OCI-LY7 (cell line): ENCODE measurements at regions not wholly inside any gene's neighbourhood (a gene's known extent, or its start where the extent isn't known, plus 50 kb on each side); places are given as distances from the start of the nearest gene placed in this dataset.
"Not testable (repeated sequence)": the region's sequence is repeated elsewhere in the genome, so short reads cannot be mapped to it uniquely, and the experiment has no call there.

ENCODE experiments used
- BruUV-seq: library from RNA; stranded (reverse); fragments of 400-500 nt; replicated peaks from 2 replicates; lab custom pipeline; 2021; lab: Mats Ljungman, UMichigan
- CTCF ChIA-PET: fragments of 300-600 bp; sonication (Branson Sonifier 250); formaldehyde crosslinking; loops from one replicate; lab custom pipeline; 2022; ENCODE audit warnings: antibody characterized with exemption; ENCODE audit not compliant: unreplicated experiment; lab: Charles Lee
- POLR2A ChIA-PET: fragments of 300-600 bp; sonication (Branson Sonifier 250); formaldehyde crosslinking; loops from one replicate; lab custom pipeline; 2022; ENCODE audit warnings: antibody characterized with exemption; lab: Charles Lee
- DNase-seq: peaks from one replicate; pipeline ENCODE4 v3.0.0-alpha.2; 2015; ENCODE audit warnings: low spot score
- H2AFZ ChIP-seq: fragments of 200-600 bp; sonication (generic), shearing (Covaris generic); 2 replicates; pipeline ENCODE4 v1.6.1; 2014; ENCODE audit warnings: mild to moderate bottlenecking, antibody characterized with exemption, low read length, moderate library complexity
- H3K27ac ChIP-seq: fragments of 200-600 bp; sonication (generic); 2 replicates; pipeline ENCODE4 v1.5.1; 2014; ENCODE audit warnings: mixed run types, low read depth, mild to moderate bottlenecking, moderate library complexity, low read length, inconsistent platforms; ENCODE audit not compliant: poor library complexity, severe bottlenecking
- H3K36me3 ChIP-seq: fragments of 200-600 bp; sonication (generic); 2 replicates; pipeline ENCODE4 v1.6.1; 2014; ENCODE audit warnings: mild to moderate bottlenecking, antibody characterized with exemption, low read length, moderate library complexity, mixed read lengths; ENCODE audit not compliant: insufficient read depth
- H3K4me1 ChIP-seq: fragments of 200-600 bp; sonication (generic); 2 replicates; pipeline ENCODE4 v1.5.1; 2014; ENCODE audit warnings: mild to moderate bottlenecking, low read length; ENCODE audit not compliant: insufficient read depth, poor library complexity, severe bottlenecking
- H3K4me2 ChIP-seq: fragments of 200-600 bp; sonication (generic); 2 replicates; pipeline ENCODE4 v1.6.1; 2014; ENCODE audit warnings: mild to moderate bottlenecking, low read length
- H3K4me3 ChIP-seq: fragments of 200-600 bp; sonication (generic); 2 replicates; pipeline ENCODE4 v1.5.1; 2014; ENCODE audit warnings: mild to moderate bottlenecking, low read depth, low read length; ENCODE audit not compliant: poor library complexity, severe bottlenecking
- H3K79me2 ChIP-seq: fragments of 200-600 bp; sonication (generic); 2 replicates; pipeline ENCODE4 v1.6.1; 2016; ENCODE audit warnings: low read depth, mild to moderate bottlenecking, low read length, moderate library complexity, mixed read lengths; ENCODE audit not compliant: insufficient read depth
- H3K9me2 ChIP-seq: fragments of 200-600 bp; sonication (generic); 2 replicates; pipeline ENCODE4 v1.6.1; 2016; ENCODE audit warnings: mild to moderate bottlenecking, low read length, mixed read lengths; ENCODE audit not compliant: insufficient read depth
- H3K9me3 ChIP-seq: fragments of 200-600 bp; sonication (generic); 2 replicates; pipeline ENCODE4 v1.6.1; 2014; ENCODE audit warnings: mild to moderate bottlenecking, mixed run types, low read length, mixed read lengths
- H4K20me1 ChIP-seq: fragments of 200-600 bp; sonication (generic); 2 replicates; pipeline ENCODE4 v1.6.1; 2014; ENCODE audit warnings: mild to moderate bottlenecking, antibody characterized with exemption, low read length, moderate library complexity, mixed read lengths; ENCODE audit not compliant: insufficient read depth
- EZH2phosphoT487 ChIP-seq: fragments of 200-600 bp; sonication (generic); IDR thresholded peaks from 2 replicates; pipeline ENCODE4 v1.6.1; 2018; ENCODE audit warnings: low read depth, borderline replicate concordance, mild to moderate bottlenecking, mixed run types, antibody characterized with exemption, low read length, moderate library complexity, mixed read lengths
- intact Hi-C: fragments of 100-400 bp; cut with micrococcal nuclease; formaldehyde crosslinking; loops from one replicate; pipeline ENCODE4 v1.10.0; 2022; ENCODE audit not compliant: unreplicated experiment
- TF ChIP-seq, protein P1 (sequence below): fragments of 200-600 bp; sonication (generic); conservative IDR thresholded peaks from 2 replicates; pipeline ENCODE4 v1.5.1; 2014; ENCODE audit warnings: mild to moderate bottlenecking, antibody characterized with exemption, low read length, moderate library complexity, mixed read lengths

DNA sequence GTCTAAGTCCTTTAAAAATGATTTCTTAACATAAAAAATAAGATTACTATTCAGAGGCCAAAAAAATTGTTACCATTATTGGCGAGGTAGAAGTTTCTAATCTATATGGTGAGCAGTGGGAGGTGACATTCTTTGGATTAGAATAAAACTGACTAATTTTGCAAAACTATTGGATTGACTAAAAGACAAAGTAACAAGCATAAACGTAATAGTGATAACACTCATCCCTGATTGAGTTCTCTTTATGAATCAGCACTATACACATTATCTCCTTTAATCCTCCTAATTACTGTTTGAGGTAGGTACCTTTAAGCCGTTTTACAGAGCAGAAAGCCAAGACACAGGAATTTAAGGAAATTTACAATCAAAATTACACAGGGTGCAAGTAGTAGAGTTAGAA lies 139.2 kb upstream of the NRP1 start:
- TF ChIP-seq, protein P1, sequence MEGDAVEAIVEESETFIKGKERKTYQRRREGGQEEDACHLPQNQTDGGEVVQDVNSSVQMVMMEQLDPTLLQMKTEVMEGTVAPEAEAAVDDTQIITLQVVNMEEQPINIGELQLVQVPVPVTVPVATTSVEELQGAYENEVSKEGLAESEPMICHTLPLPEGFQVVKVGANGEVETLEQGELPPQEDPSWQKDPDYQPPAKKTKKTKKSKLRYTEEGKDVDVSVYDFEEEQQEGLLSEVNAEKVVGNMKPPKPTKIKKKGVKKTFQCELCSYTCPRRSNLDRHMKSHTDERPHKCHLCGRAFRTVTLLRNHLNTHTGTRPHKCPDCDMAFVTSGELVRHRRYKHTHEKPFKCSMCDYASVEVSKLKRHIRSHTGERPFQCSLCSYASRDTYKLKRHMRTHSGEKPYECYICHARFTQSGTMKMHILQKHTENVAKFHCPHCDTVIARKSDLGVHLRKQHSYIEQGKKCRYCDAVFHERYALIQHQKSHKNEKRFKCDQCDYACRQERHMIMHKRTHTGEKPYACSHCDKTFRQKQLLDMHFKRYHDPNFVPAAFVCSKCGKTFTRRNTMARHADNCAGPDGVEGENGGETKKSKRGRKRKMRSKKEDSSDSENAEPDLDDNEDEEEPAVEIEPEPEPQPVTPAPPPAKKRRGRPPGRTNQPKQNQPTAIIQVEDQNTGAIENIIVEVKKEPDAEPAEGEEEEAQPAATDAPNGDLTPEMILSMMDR = no peak
- TF ChIP-seq EZH2phosphoT487 = no peak
- no peak overlapping the region for H3K4me3 ChIP-seq
- ChIA-PET POLR2A (no interaction called here), CTCF (no interaction called here)
- no peaks in the 10 kb centered on the region for H3K9me3 ChIP-seq
- no peak overlapping the region for H2AFZ ChIP-seq
- intact Hi-C loops = no loop called here
- no TSS peak for BruUV-seq
- no peaks in the 10 kb centered on the region for H3K4me1 ChIP-seq
- H3K36me3 ChIP-seq = no peaks in the 10 kb centered on the region
- no peak overlapping the region for H3K4me2 ChIP-seq
- no peaks in the 10 kb centered on the region for H3K9me2 ChIP-seq
- no peak overlapping the region for H3K27ac ChIP-seq
- H3K79me2 ChIP-seq = no peaks in the 10 kb centered on the region
- DNase-seq = no peak
- no peaks in the 10 kb centered on the region for H4K20me1 ChIP-seq

DNA sequence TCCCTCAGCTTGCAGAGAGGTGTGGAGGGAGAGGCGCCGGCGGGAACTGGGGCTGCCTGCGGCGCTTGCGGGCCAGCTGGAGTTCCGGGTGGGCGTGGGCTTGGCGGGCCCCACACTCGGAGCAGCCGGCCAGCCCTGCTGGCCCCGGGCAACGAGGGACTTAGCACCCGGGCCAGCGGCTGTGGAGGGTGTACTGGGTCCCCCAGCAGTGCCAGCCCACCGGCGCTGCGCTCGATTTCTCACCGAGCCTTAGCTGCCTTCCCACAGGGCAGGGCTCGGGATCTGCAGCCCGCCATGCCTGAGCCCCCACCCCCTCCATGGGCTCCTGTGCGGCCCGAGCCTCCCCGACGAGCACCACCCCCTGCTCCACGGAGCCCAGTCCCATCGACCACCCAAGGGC lies 133.5 kb upstream of the NRP1 start:
- POLR2A ChIA-PET, H3K4me3 ChIP-seq, H3K9me2 ChIP-seq, H3K9me3 ChIP-seq, H2AFZ ChIP-seq, DNase-seq, H3K27ac ChIP-seq, H3K36me3 ChIP-seq, CTCF ChIA-PET, H3K4me1 ChIP-seq, H3K4me2 ChIP-seq, intact Hi-C loops, H4K20me1 ChIP-seq, BruUV-seq, H3K79me2 ChIP-seq: not testable (repeated sequence)

DNA sequence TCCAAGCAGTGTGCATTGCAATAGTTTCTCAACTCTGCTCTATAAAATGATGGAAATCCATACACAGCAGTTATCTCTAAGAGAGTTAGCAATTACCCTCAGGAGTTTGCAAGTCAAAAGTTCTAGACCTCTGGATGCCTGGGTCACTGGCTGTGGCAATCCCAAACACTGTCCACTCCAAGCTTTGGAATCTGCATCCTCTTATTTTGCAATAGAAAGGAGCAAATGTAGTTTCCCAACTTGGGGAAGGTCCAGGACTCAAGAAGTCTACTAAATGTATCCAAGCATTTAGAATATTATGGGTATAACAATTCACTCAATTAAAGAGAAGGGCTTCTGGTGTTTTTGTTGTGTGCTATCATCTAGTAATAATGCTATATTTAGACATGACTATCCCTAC lies 131.3 kb upstream of the NRP1 start:
- Histone ChIP-seq H3K4me2 (no peak overlapping the region), H3K4me3 (no peak overlapping the region), H4K20me1 (no peaks in the 10 kb centered on the region), H3K27ac (no peak overlapping the region), H3K4me1 (no peaks in the 10 kb centered on the region), H2AFZ (no peak overlapping the region), H3K9me3 (no peaks in the 10 kb centered on the region), H3K36me3 (no peaks in the 10 kb centered on the region), H3K9me2 (no peaks in the 10 kb centered on the region), H3K79me2 (no peaks in the 10 kb centered on the region)
- BruUV-seq = no TSS peak
- no peak for DNase-seq
- ChIA-PET CTCF (no interaction called here), POLR2A (no interaction called here)
- no peak for TF ChIP-seq EZH2phosphoT487
- TF ChIP-seq, protein P1 = no peak
- intact Hi-C loops = no loop called here
